GM19397 (cell line): ENCODE measurements at regions not wholly inside any gene's neighbourhood (a gene's known extent, or its start where the extent isn't known, plus 50 kb on each side); places are given as distances from the start of the nearest gene placed in this dataset.

ENCODE experiments used
- ATAC-seq: cut with Tn5 transposase; IDR thresholded peaks from one replicate; pipeline ENCODE4 v1.9.1; 2021; ENCODE audit warnings: mild to moderate bottlenecking, moderate library complexity; ENCODE audit not compliant: unreplicated experiment

DNA sequence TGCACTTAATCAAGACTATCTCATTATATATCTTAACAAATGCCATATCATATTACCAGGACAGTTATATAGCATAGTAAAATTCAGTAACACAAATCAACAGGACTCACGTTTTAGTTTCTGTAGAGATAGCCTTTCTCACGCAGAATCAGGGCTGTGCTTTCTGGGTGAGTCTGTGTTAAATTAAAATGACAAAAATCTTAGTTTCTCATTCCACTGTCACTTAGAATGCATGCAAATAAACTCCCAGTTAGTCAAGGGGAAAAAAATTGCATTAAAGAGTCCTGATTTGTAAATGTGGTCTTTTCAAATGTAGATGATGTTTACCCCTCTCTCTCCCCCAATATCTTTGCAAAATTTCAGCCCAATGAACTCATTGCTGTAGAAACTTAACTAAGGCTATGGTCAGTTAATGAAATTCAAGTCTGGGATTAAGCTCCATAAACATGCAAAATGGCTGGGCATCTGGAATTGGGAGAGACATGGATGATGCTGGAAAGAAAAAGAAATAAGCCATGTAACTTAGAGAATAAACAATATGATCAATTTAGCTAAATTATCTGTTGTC, 77.8 kb upstream of the MGAT4C start:
- no peak for ATAC-seq

DNA sequence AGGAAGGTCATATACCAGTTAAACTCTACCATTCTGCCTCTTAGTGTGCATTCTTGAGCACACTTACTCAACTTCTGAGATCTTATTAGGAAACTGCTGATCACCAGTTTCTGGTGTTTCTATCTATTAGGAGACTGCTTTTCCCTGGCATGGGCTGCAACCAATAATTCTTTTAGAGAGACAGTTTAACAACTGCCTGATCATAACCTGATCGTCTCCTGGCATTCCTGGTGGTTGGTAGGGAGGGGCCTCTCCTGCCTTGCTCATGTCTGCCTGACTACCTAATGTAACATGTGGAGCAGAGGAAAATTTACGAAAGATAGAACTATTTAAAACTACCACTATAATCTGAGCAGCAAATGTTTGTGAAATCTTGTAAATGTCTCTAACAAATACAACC, 75.3 kb upstream of the MGAT4C start:
- ATAC-seq = no peak

DNA sequence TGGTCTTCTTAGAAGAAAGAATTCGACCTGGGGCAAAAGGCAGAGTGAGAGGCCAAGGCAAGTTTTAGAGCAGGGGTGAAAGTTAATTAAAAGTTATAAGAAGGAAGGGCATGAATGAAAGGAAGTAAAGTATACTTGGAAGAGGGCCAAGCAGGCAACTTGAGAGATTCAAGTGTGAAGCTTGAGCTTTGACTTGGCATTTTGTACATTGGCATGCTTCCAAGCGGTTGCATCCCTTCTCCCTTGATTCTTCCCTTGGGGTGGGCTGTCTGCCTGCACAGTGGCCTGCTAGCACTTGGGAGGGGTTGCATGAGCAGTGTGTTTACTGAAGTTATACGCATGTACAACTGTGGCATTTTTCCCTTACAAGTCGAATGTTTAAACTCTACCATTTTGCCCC, 74.8 kb upstream of the MGAT4C start:
- ATAC-seq = no peak

DNA sequence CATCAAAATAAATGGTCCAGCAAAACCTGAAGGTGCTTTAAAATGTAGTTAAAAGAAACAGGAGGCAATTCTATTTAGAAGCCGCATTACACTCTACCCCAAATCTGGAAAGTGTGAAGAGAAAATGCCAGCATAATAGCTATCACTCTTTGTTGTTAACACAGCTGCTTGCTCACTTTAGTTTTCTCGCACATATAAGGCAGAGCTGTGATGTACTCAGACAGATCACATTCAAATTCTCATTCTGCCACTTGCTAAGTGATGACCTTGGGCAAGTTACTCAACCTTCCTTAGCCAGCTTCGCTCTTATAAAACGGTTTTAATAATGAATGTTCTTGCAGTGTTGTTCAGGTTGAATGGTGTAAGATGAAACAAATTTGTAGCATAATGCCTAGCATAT, 56.0 kb upstream of the MGAT4C start:
- ATAC-seq = no peak
